ENCODE measurements at regions not wholly inside any gene's neighbourhood (a gene's known extent, or its start where the extent isn't known, plus 50 kb on each side); places are given as distances from the start of the nearest gene placed in this dataset.

GRCh38 chr3:59517388-59517787 lies 467.6 kb upstream of the CFAP20DC start:
- Histone ChIP-seq H3K27ac (ENCODE audit: control insufficient read depth, insufficient read depth) (no peak overlapping the region), H3K4me3 (no peak overlapping the region), H3K9ac (ENCODE audit: control insufficient read depth, insufficient read depth, low read length) (no peak overlapping the region), H3K4me2 (ENCODE audit: control insufficient read depth, insufficient read depth) (no peak overlapping the region), H2AFZ (ENCODE audit: control insufficient read depth, low read depth, low read length) (no peak overlapping the region), H3K4me1 (ENCODE audit: control insufficient read depth, insufficient read depth, low read length) (no peaks in the 10 kb centered on the region), H3K27me3 (replicated peaks in 1 of 2; ENCODE audit: control insufficient read depth in 2 of 2, insufficient read depth in 2 of 2, low read length in 1 of 2) (no peaks in the 10 kb centered on the region), H4K20me1 (ENCODE audit: control insufficient read depth, insufficient read depth) (no peaks in the 10 kb centered on the region), H3K79me2 (ENCODE audit: control insufficient read depth, insufficient read depth, low read length) (no peaks in the 10 kb centered on the region), H3K9me3 (replicated peaks; ENCODE audit: control insufficient read depth, insufficient read depth, low read length) (no peaks in the 10 kb centered on the region; the same call in 1 of the 3 replicates), H3K36me3 (ENCODE audit: control insufficient read depth in 2 of 2, insufficient read depth in 2 of 2, low read length in 1 of 2) (no peaks in the 10 kb centered on the region)
- ChIA-PET SMC1A (ENCODE audit: uncharacterized antibody, unreplicated experiment) (interaction anchor here (0.8 to 3.7 kb wide), 9 partner anchors 10 to 340 kb away, joined by 3 to 21 read pairs (median 3); no protein-coding TSS in a partner anchor), POLR2A (no interaction called here), RAD21 (ENCODE audit: unreplicated experiment) (no interaction called here), CTCF (interaction anchor here (0.6 to 2.4 kb wide), 2 partner anchors 10 to 201 kb away, joined by 3 to 10 read pairs; no protein-coding TSS in a partner anchor)
- DNase-seq (ENCODE audit: low read depth, low spot score) (no peak), FAIRE-seq (no peak), ATAC-seq (no peak)
- no TSS peak for BruUV-seq (replicated peaks)
- 38% methylated on average over 4 of the region's 4 CpGs for WGBS (ENCODE audit: insufficient coverage, insufficient replicate concordance, low lambda C conversion rate, missing lambda C conversion rate)
- TF ChIP-seq TBL1XR1 (IDR thresholded peaks at IDR 0.05; ENCODE audit: low read depth, low read length) (no peak), SREBF2 (IDR thresholded peaks at IDR 0.05; ENCODE audit: low read length) (no peak), TCF7 (IDR thresholded peaks at IDR 0.05; ENCODE audit: borderline replicate concordance) (no peak), SIN3A (IDR thresholded peaks at IDR 0.05; ENCODE audit: low read depth, low read length) (no peak), IKZF2 (IDR thresholded peaks at IDR 0.05) (no peak), SMAD1 (IDR thresholded peaks at IDR 0.05; ENCODE audit: low read depth, partially characterized antibody) (no peak), IRF5 (IDR thresholded peaks at IDR 0.05; ENCODE audit: borderline replicate concordance) (no peak), USF2 (IDR thresholded peaks at IDR 0.05; ENCODE audit: borderline replicate concordance, low read depth, low read length) (no peak), IRF3 (IDR thresholded peaks at IDR 0.05) (no peak), SREBF1 (IDR thresholded peaks at IDR 0.05; ENCODE audit: low read length) (no peak), SIX5 (IDR thresholded peaks at IDR 0.05; ENCODE audit: low read depth, low read length, severe bottlenecking) (no peak), CREM (IDR thresholded peaks at IDR 0.05; ENCODE audit: low read depth) (no peak), HSF1 (IDR thresholded peaks at IDR 0.05; ENCODE audit: low read depth, low read length) (no peak), NFIC (IDR thresholded peaks at IDR 0.05; ENCODE audit: low read depth, low read length) (no peak), BMI1 (IDR thresholded peaks at IDR 0.05; ENCODE audit: borderline replicate concordance) (no peak), BCL11A (IDR thresholded peaks at IDR 0.05; ENCODE audit: low read depth, low read length) (no peak)
- TF ChIP-seq, protein P1, sequence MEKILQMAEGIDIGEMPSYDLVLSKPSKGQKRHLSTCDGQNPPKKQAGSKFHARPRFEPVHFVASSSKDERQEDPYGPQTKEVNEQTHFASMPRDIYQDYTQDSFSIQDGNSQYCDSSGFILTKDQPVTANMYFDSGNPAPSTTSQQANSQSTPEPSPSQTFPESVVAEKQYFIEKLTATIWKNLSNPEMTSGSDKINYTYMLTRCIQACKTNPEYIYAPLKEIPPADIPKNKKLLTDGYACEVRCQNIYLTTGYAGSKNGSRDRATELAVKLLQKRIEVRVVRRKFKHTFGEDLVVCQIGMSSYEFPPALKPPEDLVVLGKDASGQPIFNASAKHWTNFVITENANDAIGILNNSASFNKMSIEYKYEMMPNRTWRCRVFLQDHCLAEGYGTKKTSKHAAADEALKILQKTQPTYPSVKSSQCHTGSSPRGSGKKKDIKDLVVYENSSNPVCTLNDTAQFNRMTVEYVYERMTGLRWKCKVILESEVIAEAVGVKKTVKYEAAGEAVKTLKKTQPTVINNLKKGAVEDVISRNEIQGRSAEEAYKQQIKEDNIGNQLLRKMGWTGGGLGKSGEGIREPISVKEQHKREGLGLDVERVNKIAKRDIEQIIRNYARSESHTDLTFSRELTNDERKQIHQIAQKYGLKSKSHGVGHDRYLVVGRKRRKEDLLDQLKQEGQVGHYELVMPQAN (conservative IDR thresholded peaks at IDR 0.05): no peak
- intact Hi-C loops (cut with micrococcal nuclease; ENCODE audit: unreplicated experiment): no loop called here
- in situ Hi-C loops (cut with MboI): no loop called here
